H1 (cell line): ENCODE measurements at regions not wholly inside any gene's neighbourhood (a gene's known extent, or its start where the extent isn't known, plus 50 kb on each side); places are given as distances from the start of the nearest gene placed in this dataset.
A peak's percentile ranks its signal among the peaks of the same experiment; 100 is the strongest.

Experiments
- CTCF ChIA-PET: fragments of 300-600 bp; sonication (Branson Sonifier 250); formaldehyde crosslinking; loops from one replicate; lab custom pipeline; 2021; ENCODE audit not compliant: partially characterized antibody; lab: Charles Lee
- POLR2A ChIA-PET: fragments of 300-600 bp; sonication (Branson Sonifier 250); formaldehyde crosslinking; loops from one replicate; lab custom pipeline; 2021; ENCODE audit warnings: inconsistent platforms; ENCODE audit not compliant: partially characterized antibody; lab: Charles Lee
- DNase-seq, 2 experiments: peaks; one replicate each; pipeline versions ENCODE4 v3.0.0 to v3.0.0-alpha.2; 2010 to 2022; ENCODE audit warnings: low spot score in 2 of 2, low read depth in 1 of 2, mixed read lengths in 1 of 2
- FAIRE-seq: peaks from 2 replicates; lab custom pipeline; 2011; peaks lifted over from hg19 to GRCh38; lab: Jason Lieb, UNC
- H2AFZ ChIP-seq: 2 replicates; pipeline ENCODE4 v1.8.1; 2012; ENCODE audit warnings: low read length, inconsistent platforms
- H2AK5ac ChIP-seq: 2 replicates; pipeline ENCODE4 v1.6.1; 2013; ENCODE audit warnings: low read depth, low read length
- H2BK120ac ChIP-seq: replicated peaks from 2 replicates; pipeline ENCODE3; 2013; ENCODE audit warnings: low read depth, low read length, inconsistent platforms
- H2BK12ac ChIP-seq: 2 replicates; pipeline ENCODE4 v1.6.1; 2013; ENCODE audit warnings: low read depth, low read length
- H2BK15ac ChIP-seq: 2 replicates; pipeline ENCODE4 v1.6.1; 2013; ENCODE audit warnings: low read length
- H2BK20ac ChIP-seq: 2 replicates; pipeline ENCODE4 v1.6.1; 2013; ENCODE audit warnings: low read length
- H2BK5ac ChIP-seq: 2 replicates; pipeline ENCODE4 v1.6.1; 2013; ENCODE audit warnings: low read depth, low read length
- H3K14ac ChIP-seq: 2 replicates; pipeline ENCODE4 v1.6.1; 2013; ENCODE audit warnings: inconsistent platforms; ENCODE audit not compliant: insufficient read length
- H3K18ac ChIP-seq: 2 replicates; pipeline ENCODE4 v1.6.1; 2013; ENCODE audit warnings: low read length; ENCODE audit errors: extremely low read depth
- H3K23ac ChIP-seq: 2 replicates; pipeline ENCODE4 v1.6.1; 2013; ENCODE audit warnings: inconsistent platforms; ENCODE audit not compliant: insufficient read length
- H3K23me2 ChIP-seq: 2 replicates; pipeline ENCODE4 v1.6.1; 2013; ENCODE audit warnings: low read depth, low read length
- H3K27ac ChIP-seq: 2 replicates; pipeline ENCODE4 v1.6.1; 2011; ENCODE audit warnings: low read depth, low read length, inconsistent platforms
- H3K27me3 ChIP-seq, 4 experiments: replicated peaks in 1 of 4; 1 replicate in 1 of 4; 2 replicates in 3 of 4; pipeline versions ENCODE4 v1.6.1 to v1.8.1; 2011 to 2013; ENCODE audit warnings: low read length in 3 of 4, mild to moderate bottlenecking in 3 of 4, inconsistent platforms in 2 of 4, mixed read lengths in 2 of 4, moderate library complexity in 1 of 4; ENCODE audit not compliant: control insufficient read depth in 3 of 4, insufficient read depth in 3 of 4; ENCODE audit errors: extremely low read depth in 1 of 4
- H3K36me3 ChIP-seq, 4 experiments: 2 replicates each; pipeline versions ENCODE4 v1.6.1 to v1.8.1; 2011 to 2013; ENCODE audit warnings: mild to moderate bottlenecking in 4 of 4, low read length in 3 of 4, moderate library complexity in 2 of 4, control low read depth in 1 of 4, inconsistent platforms in 1 of 4; ENCODE audit not compliant: insufficient read depth in 4 of 4, control insufficient read depth in 2 of 4
- H3K4ac ChIP-seq: replicated peaks from 2 replicates; pipeline ENCODE3; 2013; ENCODE audit warnings: low read length, low read depth, mixed read lengths, inconsistent platforms; ENCODE audit not compliant: insufficient read length
- H3K4me1 ChIP-seq, 4 experiments: replicated peaks in 1 of 4; 1 replicate in 1 of 4; 2 replicates in 3 of 4; pipeline versions ENCODE4 v1.6.1 to v1.8.1; 2011 to 2013; ENCODE audit warnings: low read length in 3 of 4, inconsistent platforms in 2 of 4, mixed read lengths in 1 of 4; ENCODE audit not compliant: insufficient read depth in 4 of 4, control insufficient read depth in 3 of 4
- H3K4me2 ChIP-seq, 2 experiments: 2 replicates each; pipeline versions ENCODE4 v1.6.1 to v1.8.1; 2011 to 2013; ENCODE audit warnings: low read depth in 2 of 2, low read length in 2 of 2, control low read depth in 1 of 2, inconsistent platforms in 1 of 2, mild to moderate bottlenecking in 1 of 2; ENCODE audit not compliant: insufficient read depth in 1 of 2
- H3K4me3 ChIP-seq, 4 experiments: fragments of 200-600, 300-600 bp in 1 of 4; sonication (generic), shearing (Covaris generic), sonication (Bioruptor Twin) in 1 of 4; 2 replicates each; pipeline versions ENCODE4 v1.5.1 to v1.8.1; 2011 to 2016; ENCODE audit warnings: low read length in 4 of 4, low read depth in 3 of 4, control low read depth in 2 of 4, inconsistent platforms in 2 of 4, mild to moderate bottlenecking in 2 of 4, mixed read lengths in 1 of 4, moderate library complexity in 1 of 4; ENCODE audit not compliant: insufficient read depth in 2 of 4; ENCODE audit errors: extremely low read depth in 1 of 4
- H3K56ac ChIP-seq: replicated peaks from 2 replicates; pipeline ENCODE3; 2013; ENCODE audit warnings: low read depth, mild to moderate bottlenecking, mixed read lengths, low read length, inconsistent platforms; ENCODE audit not compliant: insufficient read length
- H3K79me1 ChIP-seq: 2 replicates; pipeline ENCODE4 v1.6.1; 2013; ENCODE audit warnings: low read depth, low read length, control low read depth
- H3K79me2 ChIP-seq, 2 experiments: 2 replicates each; pipeline versions ENCODE4 v1.6.1 to v1.8.1; 2012 to 2013; ENCODE audit warnings: low read length in 2 of 2, mild to moderate bottlenecking in 2 of 2, inconsistent platforms in 1 of 2; ENCODE audit not compliant: insufficient read depth in 2 of 2, control insufficient read depth in 1 of 2
- H3K9ac ChIP-seq, 4 experiments: replicated peaks in 1 of 4; 1 replicate in 1 of 4; 2 replicates in 3 of 4; pipeline versions ENCODE4 v1.6.1 to v1.8.1; 2011 to 2013; ENCODE audit warnings: low read depth in 3 of 4, low read length in 3 of 4, control low read depth in 2 of 4, mild to moderate bottlenecking in 2 of 4, moderate library complexity in 2 of 4, inconsistent platforms in 1 of 4; ENCODE audit errors: extremely low read depth in 1 of 4
- H3K9me3 ChIP-seq, 2 experiments: 2 replicates each; pipeline versions ENCODE4 v1.6.1 to v1.8.1; 2012 to 2013; ENCODE audit warnings: mild to moderate bottlenecking in 2 of 2, moderate library complexity in 2 of 2, control low read depth in 1 of 2, inconsistent platforms in 1 of 2, low read depth in 1 of 2, low read length in 1 of 2, mixed read lengths in 1 of 2; ENCODE audit not compliant: insufficient read depth in 2 of 2
- H4K20me1 ChIP-seq, 2 experiments: replicated peaks in 1 of 2; 2 replicates each; pipeline versions ENCODE3 to v1.8.1; 2011 to 2013; ENCODE audit warnings: inconsistent platforms in 2 of 2, low read length in 2 of 2, mild to moderate bottlenecking in 1 of 2; ENCODE audit not compliant: insufficient read depth in 2 of 2, control insufficient read depth in 1 of 2
- H4K5ac ChIP-seq: 2 replicates; pipeline ENCODE4 v1.6.1; 2013; ENCODE audit warnings: low read length, low read depth, mixed read lengths, inconsistent platforms; ENCODE audit not compliant: insufficient read length
- H4K8ac ChIP-seq: 2 replicates; pipeline ENCODE4 v1.8.0; 2013; ENCODE audit warnings: mild to moderate bottlenecking, moderate library complexity, low read length, inconsistent platforms; ENCODE audit not compliant: insufficient read depth; ENCODE audit errors: extremely low read depth
- H4K91ac ChIP-seq: replicated peaks from 2 replicates; pipeline ENCODE3; 2013; ENCODE audit warnings: low read length, mixed read lengths, inconsistent platforms; ENCODE audit not compliant: insufficient read length
- BRCA1 ChIP-seq: IDR thresholded peaks from 2 replicates; pipeline ENCODE4 v1.6.1; 2012; ENCODE audit warnings: low read depth, low read length, improper control_type of control experiment
- CREB1 ChIP-seq: IDR thresholded peaks from 2 replicates; pipeline ENCODE4 v1.6.1; 2012; ENCODE audit warnings: inconsistent platforms
- CTBP2 ChIP-seq: IDR thresholded peaks from 2 replicates; pipeline ENCODE4 v1.7.0; 2011; ENCODE audit warnings: borderline replicate concordance, mild to moderate bottlenecking, moderate library complexity, mixed read lengths, low read length; ENCODE audit not compliant: insufficient read depth, insufficient read length
- EP300 ChIP-seq, 2 experiments: IDR thresholded peaks; 1 replicate in 1 of 2; 2 replicates in 1 of 2; pipeline ENCODE4 v1.6.1; 2011 to 2012; ENCODE audit warnings: low read depth in 2 of 2, low read length in 2 of 2, mild to moderate bottlenecking in 2 of 2, borderline replicate concordance in 1 of 2, inconsistent platforms in 1 of 2, moderate library complexity in 1 of 2
- HDAC2 ChIP-seq, 2 experiments: fragments of 300-600 bp in 1 of 2; sonication (generic) in 1 of 2; IDR thresholded peaks; 2 replicates each; pipeline ENCODE4 v1.6.1; 2011 to 2012; ENCODE audit warnings: low read depth in 2 of 2, low read length in 2 of 2, mild to moderate bottlenecking in 2 of 2, moderate library complexity in 2 of 2, borderline replicate concordance in 1 of 2, inconsistent platforms in 1 of 2
- KDM1A ChIP-seq: fragments of 200-600, 300-600 bp; sonication (generic); IDR thresholded peaks from 2 replicates; pipeline ENCODE4 v1.7.1; 2016; ENCODE audit warnings: mild to moderate bottlenecking, low read length, borderline replicate concordance
- KDM5A ChIP-seq: fragments of 200-600 bp; IDR thresholded peaks from 2 replicates; pipeline ENCODE4 v1.7.1; 2012; ENCODE audit warnings: mild to moderate bottlenecking, low read length, inconsistent platforms, mixed read lengths
- MAX ChIP-seq: IDR thresholded peaks from 2 replicates; pipeline ENCODE4 v1.6.1; 2012; ENCODE audit warnings: inconsistent platforms
- POLR2A ChIP-seq, 2 experiments: IDR thresholded peaks; 1 replicate in 1 of 2; 2 replicates in 1 of 2; pipeline ENCODE4 v1.6.1; 2011; ENCODE audit warnings: low read depth in 2 of 2, low read length in 2 of 2, mild to moderate bottlenecking in 2 of 2; ENCODE audit errors: control extremely low read depth in 1 of 2
- RNF2 ChIP-seq: fragments of 200-900, 300-1000 bp; sonication (generic); IDR thresholded peaks from 2 replicates; pipeline ENCODE4 v1.7.1; 2016; ENCODE audit warnings: borderline replicate concordance, low read depth, mild to moderate bottlenecking, antibody characterized with exemption, low read length; ENCODE audit not compliant: poor library complexity, severe bottlenecking; ENCODE audit errors: missing control alignments
- TAF7 ChIP-seq: optimal IDR thresholded peaks from 2 replicates; pipeline ENCODE3; 2011; ENCODE audit warnings: low read depth, mild to moderate bottlenecking, inconsistent platforms, low read length, moderate library complexity, borderline replicate concordance
- ZNF274 ChIP-seq: IDR thresholded peaks from 2 replicates; pipeline ENCODE4 v1.7.0; 2012; ENCODE audit warnings: low read length, borderline replicate concordance; ENCODE audit errors: extremely low read depth
- WGBS, 2 experiments: shearing (Covaris generic) in 1 of 2; methylation state at CpG; one replicate each; pipeline versions ENCODE4 v1.1.6 to v1.1.7; 2013 to 2015; ENCODE audit warnings: low lambda C conversion rate in 2 of 2, mixed read lengths in 2 of 2, inconsistent platforms in 1 of 2, low coverage in 1 of 2, missing lambda C conversion rate in 1 of 2; ENCODE audit not compliant: insufficient replicate concordance in 2 of 2, insufficient coverage in 1 of 2, insufficient read length in 1 of 2; ENCODE audit errors: extremely low coverage in 1 of 2, missing lambda C conversion rate in 1 of 2; 5-methylcytosine and 5-hydroxymethylcytosine counted together
- TF ChIP-seq, protein P1 (sequence below): IDR thresholded peaks from 2 replicates; pipeline ENCODE4 v1.6.1; 2012; ENCODE audit warnings: inconsistent platforms

GRCh38 chr18:23354625-23355024, 98.5 kb upstream of the RIOK3 start:
- Histone ChIP-seq H3K23me2 (no peaks in the 10 kb centered on the region; the same call in 1 of the 2 replicates), H3K18ac (no peak overlapping the region), H2BK120ac (no peak overlapping the region), H3K23ac (no peak overlapping the region), H3K4me2 (no peak overlapping the region), H2BK5ac (no peak overlapping the region), H3K4me1 (no peaks in the 10 kb centered on the region), H3K14ac (no peak overlapping the region), H2BK20ac (no peak overlapping the region), H2BK15ac (no peak overlapping the region), H3K56ac (no peak overlapping the region), H4K91ac (no peak overlapping the region), H3K36me3 (no peaks in the 10 kb centered on the region), H3K4ac (no peak overlapping the region), H3K4me3 (no peak overlapping the region), H3K27me3 (no peaks in the 10 kb centered on the region), H4K5ac (no peak overlapping the region), H2BK12ac (no peak overlapping the region), H4K20me1 (no peaks in the 10 kb centered on the region), H3K79me1 (no peaks in the 10 kb centered on the region), H4K8ac (no peak overlapping the region), H3K79me2 (no peaks in the 10 kb centered on the region), H3K27ac (no peak overlapping the region), H3K9ac (no peak overlapping the region), H3K9me3 (no peaks in the 10 kb centered on the region; a peak in 1 of 4 replicates), H2AK5ac (no peak overlapping the region), H2AFZ (no peak overlapping the region)
- CTCF ChIA-PET = interaction anchor here (1.0 kb wide), 1 partner anchor 24 kb away, joined by 4 read pairs; no protein-coding TSS in a partner anchor
- 79% methylated on average over 4 of the region's 4 CpGs; no CpG with 5 or more reads in 1 of the 2 experiments for WGBS, 2 experiments
- FAIRE-seq (no peak), DNase-seq (peak in 1 of 2 experiments; percentile 33)
- POLR2A ChIA-PET = no interaction called here
- TF ChIP-seq ZNF274 (no peak), KDM1A (no peak), CTBP2 (no peak), KDM5A (no peak), BRCA1 (no peak), RNF2 (no peak), HDAC2 (IDR thresholded peaks at IDR 0.05; ENCODE audit: borderline replicate concordance in 1 of 2, low read depth in 2 of 2, low read length in 2 of 2) (no peak), EP300 (IDR thresholded peaks at IDR 0.05; ENCODE audit: borderline replicate concordance in 1 of 2, low read depth in 2 of 2, low read length in 2 of 2) (no peak), POLR2A (IDR thresholded peaks at IDR 0.05; ENCODE audit: control extremely low read depth in 1 of 2, low read depth in 2 of 2, low read length in 2 of 2) (no peak), TAF7 (no peak), MAX (no peak), CREB1 (no peak)
- TF ChIP-seq, protein P1, sequence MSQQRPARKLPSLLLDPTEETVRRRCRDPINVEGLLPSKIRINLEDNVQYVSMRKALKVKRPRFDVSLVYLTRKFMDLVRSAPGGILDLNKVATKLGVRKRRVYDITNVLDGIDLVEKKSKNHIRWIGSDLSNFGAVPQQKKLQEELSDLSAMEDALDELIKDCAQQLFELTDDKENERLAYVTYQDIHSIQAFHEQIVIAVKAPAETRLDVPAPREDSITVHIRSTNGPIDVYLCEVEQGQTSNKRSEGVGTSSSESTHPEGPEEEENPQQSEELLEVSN = no peak
